Hindlimb muscle (tissue), 1 donor: ENCODE measurements at regions not wholly inside any gene's neighbourhood (a gene's known extent, or its start where the extent isn't known, plus 50 kb on each side); places are given as distances from the start of the nearest gene placed in this dataset.
"Not testable (repeated sequence)": the region's sequence is repeated elsewhere in the genome, so short reads cannot be mapped to it uniquely, and the experiment has no call there.

Source experiments
- DNase-seq: peaks from one replicate; pipeline ENCODE4 v3.0.0-alpha.2; 2013

DNA sequence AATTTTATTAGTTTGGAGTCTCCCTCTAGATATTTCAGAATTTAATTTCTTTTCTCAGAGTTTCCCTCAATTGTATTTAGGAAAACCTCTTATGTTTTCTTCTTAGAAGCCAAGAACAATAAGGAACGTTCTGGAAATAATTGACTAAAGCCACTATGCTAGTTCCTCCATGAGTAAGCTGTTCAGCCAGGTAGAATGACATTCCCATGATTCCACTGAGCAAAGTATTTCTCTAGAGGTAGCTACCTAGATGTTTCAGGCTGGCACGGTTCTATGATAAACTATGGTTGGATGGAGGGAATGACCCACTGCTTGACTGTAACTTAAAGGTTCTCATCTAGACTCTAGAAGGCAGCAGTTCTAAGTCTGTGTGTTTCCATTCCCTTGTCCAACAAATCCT lies 62.4 kb downstream of the CLDN17 start:
- DNase-seq: no peak

DNA sequence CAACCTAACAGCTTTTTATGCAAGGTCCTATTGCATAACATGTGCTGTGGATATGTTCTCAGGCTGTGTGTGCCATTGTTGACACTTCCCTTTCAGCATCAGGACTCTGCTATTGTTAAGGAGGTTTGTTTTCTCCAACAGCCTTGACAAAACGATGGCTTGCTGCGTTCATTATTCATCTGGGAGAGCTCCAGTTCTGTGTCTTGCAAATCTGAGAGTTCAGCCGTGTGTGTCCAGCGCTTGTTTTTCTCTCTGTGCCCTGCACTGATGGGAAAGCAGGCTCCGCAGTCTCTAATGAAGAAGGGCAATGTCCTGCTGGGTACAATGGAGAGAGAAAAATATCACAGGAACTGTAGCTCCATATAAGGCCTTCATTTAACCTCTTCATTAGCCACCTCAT lies 63.7 kb downstream of the CLDN17 start:
- no peak for DNase-seq

DNA sequence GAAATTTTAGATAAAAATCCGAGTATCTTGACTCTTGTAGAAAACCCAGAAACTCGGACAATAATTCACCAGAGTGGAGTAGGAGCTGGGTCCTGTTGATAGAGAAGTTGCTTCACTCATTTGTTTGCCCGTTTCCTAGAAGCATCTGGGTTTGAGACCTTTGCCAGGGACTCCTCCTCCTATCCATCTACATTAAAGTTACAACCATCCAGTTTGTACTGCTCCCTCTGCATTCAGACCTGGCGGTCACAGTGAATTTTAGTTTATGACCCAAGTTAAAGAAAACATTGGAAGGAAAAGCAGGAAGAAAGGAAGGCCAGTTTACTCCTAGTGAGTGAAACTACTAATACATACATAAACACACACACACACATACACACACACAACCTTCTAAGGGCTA lies 64.6 kb downstream of the CLDN17 start:
- DNase-seq: no peak

DNA sequence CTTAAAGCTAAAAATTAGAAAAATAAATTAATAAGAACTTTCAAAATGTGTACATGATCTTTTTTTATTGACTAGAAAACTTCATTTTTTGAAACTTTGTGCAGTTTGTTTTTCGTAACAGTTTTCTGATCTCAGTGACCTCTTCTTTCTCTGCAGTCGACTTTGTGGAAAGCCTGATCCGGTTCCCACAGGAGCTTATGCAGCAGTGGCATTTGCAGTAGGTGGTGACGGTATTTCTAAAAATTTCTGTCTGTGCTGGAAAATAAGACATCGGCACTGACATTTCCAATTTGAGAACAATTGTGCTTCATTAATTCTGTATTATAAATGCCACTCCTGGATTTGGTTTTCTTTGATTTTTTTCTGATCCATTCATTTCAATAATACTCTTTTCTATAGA lies 68.8 kb downstream of the CLDN17 start:
- DNase-seq: no peak

DNA sequence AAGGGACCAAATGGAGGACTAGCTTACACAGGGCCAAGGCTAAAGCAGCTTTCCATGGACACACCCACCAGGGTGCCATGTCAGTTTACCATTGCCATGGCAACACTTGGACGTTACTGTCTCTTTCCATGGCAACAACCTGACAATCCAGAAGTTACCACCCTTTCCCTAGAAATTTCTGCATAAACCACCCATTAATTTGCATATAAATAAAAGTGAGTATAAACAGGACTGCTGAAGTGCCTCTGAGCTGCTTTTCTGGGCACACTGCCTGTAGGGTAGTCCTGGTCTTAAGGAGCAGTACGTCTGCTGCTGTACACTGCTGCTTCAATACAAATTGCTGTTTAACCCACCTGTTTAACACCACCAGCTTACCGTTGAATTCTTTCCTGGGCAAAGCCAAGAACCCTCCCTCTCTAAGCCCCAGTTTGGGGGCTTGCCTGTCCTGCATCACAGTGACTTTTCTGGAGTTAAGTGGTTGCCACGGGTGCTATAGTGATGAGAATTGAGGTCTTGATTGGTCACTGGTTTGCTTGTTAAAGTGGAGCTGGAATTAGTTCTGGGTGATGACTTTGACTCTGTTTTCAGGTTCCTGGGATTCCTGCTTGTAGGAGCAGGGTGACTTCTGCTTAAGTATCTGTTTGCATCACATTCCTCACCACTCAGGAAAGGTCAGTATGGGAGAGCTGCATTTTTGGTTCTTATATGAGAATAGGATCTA lies 83.2 kb downstream of the CLDN17 start:
- DNase-seq: no peak

DNA sequence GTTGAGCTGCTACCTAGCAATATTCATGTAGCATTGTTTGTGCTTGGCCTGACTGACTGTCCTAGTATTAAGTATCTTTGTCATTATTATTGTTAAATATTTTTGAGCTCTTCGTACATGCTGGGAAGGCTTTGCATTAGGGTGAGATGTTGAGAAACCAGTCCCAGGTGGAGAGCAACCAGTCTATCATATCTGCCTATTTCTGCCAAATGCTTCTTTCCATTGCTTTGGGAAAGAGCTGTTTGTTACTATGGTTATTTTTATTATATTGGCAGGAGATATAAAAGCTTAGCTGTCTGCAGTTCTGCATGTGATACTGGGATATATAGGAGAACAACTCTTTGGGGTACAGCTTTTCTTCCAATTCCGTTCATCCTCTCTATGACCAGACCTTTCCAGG lies 85.1 kb downstream of the CLDN17 start:
- DNase-seq: peak; percentile 40

DNA sequence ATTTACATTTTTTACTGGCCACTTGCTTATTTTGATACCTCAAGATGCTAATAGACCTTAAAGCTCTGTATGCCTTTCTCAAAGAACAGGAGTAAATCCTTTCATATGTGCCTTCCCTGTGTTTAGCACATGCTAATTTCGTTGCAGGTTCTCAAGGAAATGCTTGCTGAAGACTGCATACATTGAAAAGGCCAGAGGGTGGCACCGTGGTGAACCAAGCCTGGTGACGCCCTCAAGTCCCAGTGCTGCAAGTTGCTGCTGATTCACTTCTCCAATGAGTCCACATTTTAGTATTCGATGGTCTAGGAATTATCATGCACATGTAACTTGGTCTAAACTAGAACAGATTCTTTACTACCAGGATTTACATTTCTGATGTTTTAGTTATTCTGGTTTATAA lies 94.1 kb downstream of the CLDN17 start:
- no peak for DNase-seq

DNA sequence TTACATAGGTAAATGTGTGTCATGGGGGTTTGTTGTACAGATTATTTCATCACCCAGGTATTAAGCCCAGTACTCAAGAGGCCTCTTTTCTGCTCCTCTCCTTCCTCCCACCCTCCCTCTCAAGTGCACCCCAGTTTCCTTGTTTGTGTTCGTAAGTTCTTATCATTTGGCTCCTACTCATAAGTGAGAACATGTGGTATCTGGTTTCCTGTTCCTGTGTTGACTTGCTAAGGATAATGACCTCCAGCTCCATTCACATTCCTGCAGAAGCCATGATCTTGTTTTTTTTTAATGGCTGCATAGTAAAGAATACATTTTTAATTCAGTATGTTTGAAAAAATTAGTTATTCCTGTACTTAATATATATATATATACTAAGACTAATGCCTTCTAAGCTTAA lies 107.7 kb downstream of the CLDN17 start:
- no peak for DNase-seq

DNA sequence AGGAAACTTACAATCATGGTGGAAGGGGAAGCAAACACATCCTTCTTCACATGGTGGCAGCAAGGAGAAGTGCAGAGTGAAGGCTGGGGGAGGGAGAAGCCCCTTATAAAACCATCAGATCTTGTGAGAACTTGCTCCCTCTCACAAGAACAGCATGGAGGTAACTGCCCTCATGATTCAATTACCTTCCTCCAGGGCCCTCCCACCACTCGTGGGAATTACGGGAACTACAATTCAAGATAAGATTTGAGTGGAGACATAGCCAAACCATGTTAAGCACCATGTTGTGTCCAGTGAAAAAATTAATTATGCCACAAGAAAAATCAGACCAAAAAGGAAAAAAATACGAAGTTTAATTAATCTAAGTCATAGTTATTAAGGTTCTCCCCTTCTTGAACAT lies 109.5 kb downstream of the CLDN17 start:
- DNase-seq: no peak

DNA sequence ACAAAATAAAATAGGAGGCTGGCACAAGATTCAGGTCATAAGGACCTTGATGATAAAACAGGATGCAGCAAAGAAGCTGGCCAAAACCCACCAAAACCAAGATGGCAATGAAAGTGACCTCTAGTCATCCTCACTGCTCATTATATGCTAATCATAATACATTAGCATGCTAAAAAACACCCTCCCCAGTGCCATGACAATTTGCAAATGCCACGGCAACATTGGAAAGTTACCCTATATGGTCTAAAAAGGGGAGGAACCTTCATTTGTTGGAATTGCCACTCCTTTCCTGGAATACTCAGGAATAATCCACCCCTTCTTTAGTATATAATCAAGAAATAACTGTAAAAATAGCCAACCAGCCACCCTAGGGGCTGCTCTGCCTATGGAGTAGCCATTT lies 108.8 kb upstream of the GRIK1 start:
- no peak for DNase-seq

DNA sequence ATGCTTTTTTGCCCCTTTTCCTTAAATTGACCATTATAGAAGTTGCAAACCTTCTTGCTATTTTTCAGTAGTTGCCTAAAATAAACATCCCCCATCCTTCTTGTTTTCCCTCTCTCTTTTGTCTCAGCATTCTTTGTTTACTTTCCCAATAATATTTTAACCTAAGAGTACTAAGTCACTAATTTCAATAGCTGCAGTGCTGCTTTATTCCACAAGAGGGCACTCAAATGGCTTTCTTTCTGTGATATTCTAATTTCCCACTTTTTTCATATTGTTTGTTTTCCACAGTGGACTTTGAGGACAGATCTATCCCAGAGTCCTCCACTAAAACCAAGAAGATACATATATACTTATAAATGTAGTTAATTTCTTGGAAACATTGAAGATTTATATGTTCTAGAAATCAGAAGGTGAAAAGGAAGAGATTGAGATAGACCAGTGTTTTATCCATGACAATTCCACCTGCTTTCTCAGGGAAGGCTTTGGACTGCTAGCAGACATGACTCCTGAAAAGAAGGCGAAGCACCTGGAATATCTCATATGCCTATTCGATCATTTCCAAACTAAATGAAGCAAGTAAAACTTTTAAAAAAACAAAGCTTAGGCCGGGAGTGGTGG lies 104.8 kb upstream of the GRIK1 start:
- peak; percentile 16 for DNase-seq

DNA sequence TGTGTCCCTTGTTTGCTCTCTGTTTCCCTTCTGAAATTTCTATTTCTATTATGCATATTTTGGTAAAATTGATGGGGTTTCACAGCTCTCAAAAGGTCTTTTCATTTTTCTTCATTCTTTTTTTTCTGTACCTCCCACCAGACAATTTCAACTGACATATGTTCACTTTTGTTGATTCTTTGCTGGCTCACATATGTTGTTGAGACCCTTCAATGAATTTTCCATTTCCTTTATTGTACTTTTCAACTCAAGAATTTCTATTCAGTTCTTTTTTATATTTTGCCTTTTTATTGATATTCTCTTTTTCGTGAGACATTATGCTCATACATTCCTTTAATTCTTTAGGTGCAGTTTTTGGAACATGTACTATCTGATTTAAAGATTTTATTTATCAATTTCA lies 102.6 kb upstream of the GRIK1 start:
- DNase-seq: no peak

DNA sequence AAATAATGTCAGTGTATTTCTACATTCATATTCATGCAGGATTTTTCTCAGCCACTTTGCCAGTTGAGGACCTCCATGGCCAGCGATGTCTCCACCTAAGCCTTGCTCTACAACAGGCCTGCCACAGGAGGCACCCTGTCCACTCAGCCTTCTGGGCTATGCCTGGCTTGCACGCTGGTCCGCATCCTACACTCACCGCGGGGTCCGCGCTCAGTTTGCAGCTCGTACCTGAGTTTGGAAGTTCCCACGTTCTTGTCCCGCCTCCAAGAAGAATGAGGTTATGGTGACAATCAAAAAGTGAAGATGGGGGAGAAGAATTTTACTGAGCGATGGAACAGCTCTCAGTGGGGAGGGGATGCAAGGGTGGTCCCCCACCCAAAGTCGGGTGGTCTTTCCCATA lies 93.6 kb upstream of the GRIK1 start:
- no peak for DNase-seq

DNA sequence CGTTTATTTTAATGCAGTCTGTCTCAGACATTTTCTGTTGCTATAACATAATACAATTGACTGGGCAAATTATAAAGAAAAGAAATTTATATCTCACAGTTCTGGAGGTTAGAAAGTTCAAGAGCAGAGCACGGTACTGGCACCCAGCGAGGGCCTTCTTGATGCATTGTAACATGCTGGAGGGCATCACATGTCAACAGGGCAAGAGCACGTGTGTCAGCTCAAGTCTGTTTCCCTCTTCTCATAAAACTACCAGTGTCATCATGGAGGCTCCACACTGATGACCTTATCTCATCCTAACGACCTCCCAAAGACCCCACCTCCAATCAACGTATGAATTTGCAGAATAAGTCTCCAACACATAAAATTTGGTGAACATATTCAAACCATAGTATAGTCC lies 90.6 kb upstream of the GRIK1 start:
- no peak for DNase-seq

DNA sequence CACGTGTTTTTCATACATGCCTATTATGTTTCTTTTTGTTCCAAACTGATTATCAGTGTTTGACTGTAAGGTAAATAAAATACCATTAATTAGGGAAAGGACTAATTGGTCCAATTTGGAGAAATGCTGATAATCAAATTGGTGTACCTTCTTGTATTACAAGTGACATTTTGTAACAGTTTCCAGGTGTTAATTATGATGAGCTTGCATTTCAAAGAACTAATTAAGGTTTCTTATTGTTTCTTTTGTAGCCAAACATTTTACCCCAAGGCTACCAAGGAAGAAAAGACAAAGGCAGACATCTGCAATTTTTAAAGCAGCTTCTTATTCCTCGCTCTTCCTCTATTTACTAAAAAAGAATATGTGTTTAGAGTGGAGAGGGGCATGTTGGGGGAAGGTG lies 88.7 kb upstream of the GRIK1 start:
- DNase-seq: no peak

DNA sequence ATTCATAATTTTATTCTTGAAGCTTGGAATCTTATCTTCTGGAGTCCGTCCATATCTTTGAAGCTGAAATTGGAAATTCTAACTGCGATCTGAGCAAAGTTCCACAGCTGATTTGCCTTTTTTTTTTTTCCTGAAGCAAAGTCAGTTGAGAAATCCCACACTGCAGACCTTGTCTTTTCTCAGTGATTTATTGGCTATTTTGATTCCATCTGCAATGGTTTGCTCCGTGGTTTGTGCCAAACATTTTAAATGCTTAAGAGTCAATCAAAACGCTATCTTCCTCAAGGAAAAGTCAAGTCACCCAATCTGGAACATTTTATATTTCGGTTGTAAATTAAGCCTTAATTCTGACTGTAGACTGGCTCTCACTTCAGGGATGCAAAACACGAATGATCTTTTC lies 88.2 kb upstream of the GRIK1 start:
- no peak for DNase-seq

DNA sequence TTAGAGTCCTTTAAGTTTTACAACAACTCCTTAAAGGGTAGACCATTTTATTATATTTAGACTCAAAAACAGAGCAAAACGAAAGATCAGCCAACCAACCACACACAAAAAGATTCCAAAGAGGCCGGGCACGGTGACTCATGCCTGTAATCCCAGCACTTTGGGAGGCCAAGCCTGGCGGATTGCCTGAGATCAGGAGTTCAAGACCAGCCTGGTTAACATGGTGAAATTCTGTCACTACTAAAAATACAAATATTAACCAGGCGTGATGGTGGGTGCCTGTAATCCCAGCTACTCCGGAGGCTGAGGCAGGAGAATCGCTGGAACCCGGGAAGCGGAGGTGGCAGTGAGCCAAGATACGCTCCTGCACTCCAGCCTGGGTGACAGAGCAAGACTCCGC lies 83.3 kb upstream of the GRIK1 start:
- DNase-seq: not testable (repeated sequence)

DNA sequence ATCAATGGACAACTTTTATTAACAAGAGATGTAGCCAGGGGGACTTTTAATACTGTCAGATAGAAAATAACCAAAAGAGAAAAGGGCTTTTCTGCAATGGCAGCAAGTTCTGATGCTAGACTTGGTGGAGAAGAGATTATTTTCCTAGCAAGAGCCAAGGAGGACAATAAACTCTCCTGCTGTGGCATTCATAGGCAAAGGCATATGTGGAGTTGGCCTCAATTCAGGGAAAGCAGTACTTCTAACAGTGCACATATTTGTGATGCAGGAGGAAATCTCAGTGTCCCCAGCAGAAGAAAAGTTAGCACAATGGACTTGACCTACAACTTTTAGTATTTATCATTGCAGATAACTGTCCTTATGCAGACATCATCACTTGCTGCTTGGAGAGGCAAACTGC lies 75.1 kb upstream of the GRIK1 start:
- DNase-seq: no peak

DNA sequence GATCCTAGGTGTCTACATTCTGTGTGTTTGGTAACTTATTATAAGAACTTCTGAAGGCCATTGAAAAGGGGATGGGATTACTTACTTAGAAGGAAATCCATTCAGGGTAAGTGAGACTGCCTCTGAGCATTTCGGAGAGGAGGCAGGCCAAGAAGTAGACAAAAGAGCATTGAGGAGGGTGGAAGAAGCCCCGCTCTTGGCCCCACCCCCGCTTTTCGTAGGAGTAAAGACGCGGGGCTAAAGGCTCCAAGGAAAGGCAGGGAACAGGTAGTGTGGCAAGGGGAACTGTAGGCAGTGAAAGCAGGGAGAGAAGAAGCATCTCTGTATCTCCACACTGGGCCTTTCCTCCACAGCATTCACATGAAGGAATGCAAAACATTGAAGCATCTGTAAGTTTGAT lies 51.8 kb upstream of the GRIK1 start:
- DNase-seq: no peak

DNA sequence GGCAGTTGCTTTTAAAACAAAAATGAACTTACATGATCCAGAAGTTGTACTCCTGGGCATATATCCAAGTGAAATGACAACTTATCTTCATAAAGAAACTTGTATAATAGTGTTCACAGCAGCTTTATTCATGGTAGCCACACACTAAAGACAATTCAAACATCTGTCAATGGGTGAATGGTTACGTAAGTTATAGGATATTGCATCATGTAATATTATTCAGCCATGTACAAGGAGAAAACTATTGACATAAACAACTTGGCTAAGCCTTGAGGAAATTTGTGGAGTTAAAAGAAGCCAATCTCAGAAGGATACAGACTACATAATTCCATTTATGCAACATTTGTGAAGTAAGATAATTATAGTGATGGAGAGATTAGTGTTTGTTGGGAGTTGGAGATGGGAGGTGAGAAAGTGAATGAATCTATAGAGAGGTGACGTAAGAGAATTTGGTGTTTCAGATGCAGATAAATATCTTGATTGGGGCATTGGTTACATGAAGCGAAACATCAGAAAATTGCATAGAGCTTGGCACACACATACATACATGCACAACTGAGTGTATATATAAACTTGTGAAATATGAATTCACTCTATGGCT lies 49.9 kb upstream of the GRIK1 start:
- no peak for DNase-seq
